ENCODE measurements at regions not wholly inside any gene's neighbourhood (a gene's known extent, or its start where the extent isn't known, plus 50 kb on each side); places are given as distances from the start of the nearest gene placed in this dataset.

DNA sequence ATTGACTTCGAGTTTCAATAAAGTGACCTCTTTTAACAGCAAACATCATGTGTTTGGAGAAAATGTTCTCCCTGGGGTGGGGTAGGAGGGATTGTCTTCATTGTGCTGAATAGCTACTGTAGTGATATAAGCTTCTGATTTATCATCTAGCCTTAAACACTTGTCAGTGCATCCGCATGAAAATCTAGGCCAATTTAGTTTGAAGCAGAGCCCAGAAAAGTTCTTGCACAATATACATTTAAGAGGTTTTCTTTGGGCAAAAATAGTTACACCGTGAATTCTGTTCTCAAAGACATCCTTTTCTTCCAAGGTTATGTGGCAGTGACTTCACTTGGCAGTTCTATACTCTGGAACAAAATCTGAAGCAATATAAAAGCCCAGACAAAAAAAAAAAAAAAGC is 136.0 kb upstream of the IFNG-AS1 start:
- H3K4me1 Mint-ChIP-seq = no peaks in the 10 kb centered on the region
- H3K36me3 Mint-ChIP-seq (ENCODE audit: low read depth) = peaks cover 3% of the 10 kb centered on the region
- TF ChIP-seq, protein P1, sequence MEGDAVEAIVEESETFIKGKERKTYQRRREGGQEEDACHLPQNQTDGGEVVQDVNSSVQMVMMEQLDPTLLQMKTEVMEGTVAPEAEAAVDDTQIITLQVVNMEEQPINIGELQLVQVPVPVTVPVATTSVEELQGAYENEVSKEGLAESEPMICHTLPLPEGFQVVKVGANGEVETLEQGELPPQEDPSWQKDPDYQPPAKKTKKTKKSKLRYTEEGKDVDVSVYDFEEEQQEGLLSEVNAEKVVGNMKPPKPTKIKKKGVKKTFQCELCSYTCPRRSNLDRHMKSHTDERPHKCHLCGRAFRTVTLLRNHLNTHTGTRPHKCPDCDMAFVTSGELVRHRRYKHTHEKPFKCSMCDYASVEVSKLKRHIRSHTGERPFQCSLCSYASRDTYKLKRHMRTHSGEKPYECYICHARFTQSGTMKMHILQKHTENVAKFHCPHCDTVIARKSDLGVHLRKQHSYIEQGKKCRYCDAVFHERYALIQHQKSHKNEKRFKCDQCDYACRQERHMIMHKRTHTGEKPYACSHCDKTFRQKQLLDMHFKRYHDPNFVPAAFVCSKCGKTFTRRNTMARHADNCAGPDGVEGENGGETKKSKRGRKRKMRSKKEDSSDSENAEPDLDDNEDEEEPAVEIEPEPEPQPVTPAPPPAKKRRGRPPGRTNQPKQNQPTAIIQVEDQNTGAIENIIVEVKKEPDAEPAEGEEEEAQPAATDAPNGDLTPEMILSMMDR (IDR thresholded peaks at IDR 0.05) = no peak
- no peak overlapping the region for H3K27ac Mint-ChIP-seq
- DNase-seq = no peak
- H3K4me3 Mint-ChIP-seq = no peak overlapping the region
- peaks cover 3% of the 10 kb centered on the region for H3K27me3 Mint-ChIP-seq (ENCODE audit: low read depth, poor library complexity)
- H3K9me3 Mint-ChIP-seq = peaks cover 32% of the 10 kb centered on the region

DNA sequence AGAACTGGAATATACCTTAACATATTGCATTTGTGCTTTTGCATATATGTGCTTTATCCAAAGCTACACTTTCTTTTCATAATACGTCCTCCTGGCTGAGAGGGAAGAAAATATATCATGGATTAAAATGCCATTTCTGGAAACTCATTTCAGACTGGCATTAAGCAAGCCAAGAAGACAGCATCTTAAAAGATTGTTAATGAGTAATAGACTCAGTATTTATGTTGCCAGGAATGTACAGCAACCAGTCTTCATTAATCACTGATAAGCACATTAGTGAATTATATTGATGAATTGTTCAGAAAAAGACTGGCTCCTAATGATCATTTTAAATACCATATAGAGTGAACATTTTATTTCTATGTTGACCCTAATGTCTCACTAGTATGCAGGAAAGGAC is 134.9 kb upstream of the IFNG-AS1 start:
- H3K4me1 Mint-ChIP-seq = no peaks in the 10 kb centered on the region
- no peak overlapping the region for H3K27ac Mint-ChIP-seq
- no peak for DNase-seq
- TF ChIP-seq, protein P1 (IDR thresholded peaks at IDR 0.05) = no peak
- peaks cover 3% of the 10 kb centered on the region for H3K27me3 Mint-ChIP-seq (ENCODE audit: low read depth, poor library complexity)
- H3K9me3 Mint-ChIP-seq = peaks cover 25% of the 10 kb centered on the region
- H3K4me3 Mint-ChIP-seq = no peak overlapping the region
- peaks cover 3% of the 10 kb centered on the region for H3K36me3 Mint-ChIP-seq (ENCODE audit: low read depth)

DNA sequence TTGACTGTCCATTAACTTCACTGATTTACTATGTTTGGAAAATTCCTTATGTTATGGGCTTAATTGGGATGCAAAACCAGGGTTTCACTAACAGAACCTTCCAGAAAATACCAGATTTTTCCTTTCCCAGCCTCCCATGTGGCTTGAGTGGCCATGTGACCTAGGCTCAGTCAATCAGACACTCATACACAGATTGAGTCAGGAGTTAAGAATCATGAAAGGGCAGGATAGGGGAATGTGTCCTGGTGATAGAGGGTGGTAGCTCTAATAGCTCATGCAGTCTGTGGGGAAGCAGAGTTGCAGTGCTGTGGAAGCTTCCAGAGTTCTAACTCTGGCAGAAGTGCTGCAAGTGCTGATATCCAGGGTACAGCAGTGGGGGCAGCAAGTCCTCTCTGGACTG is 134.1 kb upstream of the IFNG-AS1 start:
- H3K4me1 Mint-ChIP-seq = no peaks in the 10 kb centered on the region
- peaks cover 2% of the 10 kb centered on the region for H3K36me3 Mint-ChIP-seq (ENCODE audit: low read depth)
- no peak for DNase-seq
- no peak overlapping the region for H3K27ac Mint-ChIP-seq
- H3K27me3 Mint-ChIP-seq (ENCODE audit: low read depth, poor library complexity) = peaks cover 3% of the 10 kb centered on the region
- peaks cover 21% of the 10 kb centered on the region for H3K9me3 Mint-ChIP-seq
- TF ChIP-seq, protein P1 (IDR thresholded peaks at IDR 0.05) = no peak
- no peak overlapping the region for H3K4me3 Mint-ChIP-seq

DNA sequence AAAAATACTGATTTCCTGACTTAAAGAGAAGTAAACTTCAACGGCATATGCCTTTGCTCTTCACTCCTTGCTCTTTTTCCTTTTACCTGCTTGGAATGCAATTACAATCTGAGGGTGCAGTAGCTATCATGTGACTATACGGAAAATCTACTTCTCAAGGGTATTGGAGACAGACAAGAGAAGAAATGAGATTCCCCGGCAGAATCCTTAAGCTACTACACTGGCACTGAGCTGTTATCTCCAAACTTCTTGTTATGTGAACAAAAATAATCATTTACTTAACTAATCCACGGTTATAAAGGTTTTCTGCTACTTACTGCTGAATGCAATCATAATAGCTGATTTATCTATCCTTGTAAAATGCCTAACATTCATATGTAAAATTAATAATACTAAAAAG is 118.0 kb upstream of the IFNG-AS1 start:
- no peaks in the 10 kb centered on the region for H3K4me1 Mint-ChIP-seq

DNA sequence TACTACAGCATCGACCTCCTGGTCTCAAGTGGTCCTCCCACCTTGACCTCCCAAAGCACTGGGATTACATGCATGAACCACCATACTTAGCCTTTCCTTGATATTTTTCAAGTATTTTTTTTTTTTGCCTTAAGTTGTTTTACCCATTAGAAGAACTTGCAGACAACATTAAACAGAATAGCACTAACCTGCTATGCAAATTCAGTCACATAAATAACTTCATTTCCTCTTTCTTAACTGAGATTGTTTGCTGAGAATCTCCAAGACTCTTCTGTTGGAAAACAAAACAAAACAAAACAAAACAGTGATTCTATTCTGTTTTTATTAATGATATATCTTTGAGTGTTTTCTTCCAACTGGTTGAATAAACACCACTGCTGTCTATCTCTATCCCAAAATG is 115.9 kb upstream of the IFNG-AS1 start:
- DNase-seq = no peak
- no peak overlapping the region for H3K4me3 Mint-ChIP-seq
- TF ChIP-seq, protein P1 (IDR thresholded peaks at IDR 0.05) = no peak
- H3K36me3 Mint-ChIP-seq (ENCODE audit: low read depth) = no peaks in the 10 kb centered on the region
- no peaks in the 10 kb centered on the region for H3K4me1 Mint-ChIP-seq
- H3K27ac Mint-ChIP-seq = no peak overlapping the region
- peaks cover 11% of the 10 kb centered on the region for H3K9me3 Mint-ChIP-seq
- peaks cover 10% of the 10 kb centered on the region for H3K27me3 Mint-ChIP-seq (ENCODE audit: low read depth, poor library complexity)

More for the DNA sequence above, 118.0 kb upstream of the IFNG-AS1 start:
- no peaks in the 10 kb centered on the region for H3K36me3 Mint-ChIP-seq (ENCODE audit: low read depth)
- H3K27ac Mint-ChIP-seq = no peak overlapping the region
- DNase-seq = no peak
- peaks cover 19% of the 10 kb centered on the region for H3K9me3 Mint-ChIP-seq
- H3K27me3 Mint-ChIP-seq (ENCODE audit: low read depth, poor library complexity) = peaks cover 11% of the 10 kb centered on the region
- TF ChIP-seq, protein P1 (IDR thresholded peaks at IDR 0.05) = no peak
- no peak overlapping the region for H3K4me3 Mint-ChIP-seq

DNA sequence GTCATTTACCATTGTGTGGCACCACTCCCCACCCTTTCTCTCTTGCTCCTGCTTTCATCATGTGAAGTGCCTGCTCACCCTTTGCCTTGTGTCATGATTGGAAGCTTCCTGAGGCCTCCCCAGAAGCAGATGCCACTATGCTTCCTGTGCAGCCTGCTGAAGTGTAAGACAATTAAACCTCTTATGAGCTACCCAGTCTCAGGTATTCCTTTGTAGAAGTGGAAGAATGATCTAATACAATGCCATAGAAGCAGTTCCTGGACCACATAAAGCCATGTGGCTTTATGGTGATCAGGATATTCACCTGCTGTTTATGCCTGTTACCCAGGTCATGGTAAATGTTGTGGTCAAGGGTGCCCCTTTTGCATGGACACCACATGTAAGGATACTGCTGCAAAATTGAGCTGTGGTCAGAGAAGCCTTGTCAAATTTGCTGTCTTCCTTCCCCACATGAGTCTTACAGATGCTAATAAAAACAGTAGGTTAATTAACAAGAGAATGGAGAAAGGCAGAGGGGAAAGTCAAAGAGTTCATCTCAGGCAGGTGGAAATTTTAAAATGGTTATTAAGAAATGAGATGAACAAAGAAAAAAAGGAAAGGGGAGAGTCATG is 112.8 kb upstream of the IFNG-AS1 start:
- Mint-ChIP-seq H3K27ac (no peak overlapping the region), H3K36me3 (ENCODE audit: low read depth) (no peaks in the 10 kb centered on the region), H3K4me1 (no peaks in the 10 kb centered on the region), H3K27me3 (ENCODE audit: low read depth, poor library complexity) (peaks cover 15% of the 10 kb centered on the region), H3K9me3 (peaks cover 6% of the 10 kb centered on the region), H3K4me3 (no peak overlapping the region)
- TF ChIP-seq, protein P1 (IDR thresholded peaks at IDR 0.05) = no peak
- DNase-seq = no peak

All from nephron progenitor cell (in vitro differentiated cells).